ENCODE measurements at regions not wholly inside any gene's neighbourhood (a gene's known extent, or its start where the extent isn't known, plus 50 kb on each side); places are given as distances from the start of the nearest gene placed in this dataset.

- Histone ChIP-seq H3K27me3 (ENCODE audit: control insufficient read depth, insufficient read depth, low read length) (no peaks in the 10 kb centered on the region), H3K9me3 (ENCODE audit: control insufficient read depth, insufficient read depth, low read length) (no peaks in the 10 kb centered on the region), H3K27ac (ENCODE audit: low read depth, low read length) (no peak overlapping the region), H3K4me3 (ENCODE audit: low read depth, low read length) (no peak overlapping the region)
- CTCF ChIA-PET: no interaction called here
- TF ChIP-seq CTCF (IDR thresholded peaks at IDR 0.05; ENCODE audit: low read depth, low read length): no peak
- POLR2A ChIA-PET: no interaction called here
- DNase-seq (ENCODE audit: low read depth, low spot score): no peak
Observed at GRCh38 chr9:71306134-71306533, 184.7 kb upstream of the TRPM3 start.

DNA sequence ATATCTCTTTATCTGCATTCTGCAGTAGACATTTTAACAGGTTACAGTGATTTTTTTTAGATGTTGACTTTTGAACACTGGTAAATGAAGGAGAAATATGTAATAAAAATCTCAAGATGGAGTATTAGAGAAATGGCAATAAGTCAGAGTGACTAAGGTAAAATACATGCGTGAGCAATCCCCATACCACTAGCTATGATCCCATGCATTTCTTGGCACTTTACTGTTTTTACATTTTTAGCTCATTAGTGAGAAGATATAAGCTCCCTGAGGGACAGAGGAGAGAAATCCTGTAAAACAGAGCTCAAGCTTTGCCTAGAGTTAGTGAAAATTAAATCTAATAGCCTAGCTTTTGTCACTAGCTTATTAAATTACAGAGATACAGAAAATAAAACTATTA, 181.9 kb upstream of the TRPM3 start:
- CTCF ChIA-PET: interaction anchor here (4.1 kb wide), 1 partner anchor 18 kb away, joined by 27 read pairs; no protein-coding TSS in a partner anchor
- H3K4me3 ChIP-seq (ENCODE audit: low read depth, low read length): no peak overlapping the region
- no peak for DNase-seq (ENCODE audit: low read depth, low spot score)
- H3K27ac ChIP-seq (ENCODE audit: low read depth, low read length): no peak overlapping the region
- POLR2A ChIA-PET: no interaction called here
- H3K9me3 ChIP-seq (ENCODE audit: control insufficient read depth, insufficient read depth, low read length): no peaks in the 10 kb centered on the region
- TF ChIP-seq CTCF (IDR thresholded peaks at IDR 0.05; ENCODE audit: low read depth, low read length): no peak
- H3K27me3 ChIP-seq (ENCODE audit: control insufficient read depth, insufficient read depth, low read length): no peaks in the 10 kb centered on the region

DNA sequence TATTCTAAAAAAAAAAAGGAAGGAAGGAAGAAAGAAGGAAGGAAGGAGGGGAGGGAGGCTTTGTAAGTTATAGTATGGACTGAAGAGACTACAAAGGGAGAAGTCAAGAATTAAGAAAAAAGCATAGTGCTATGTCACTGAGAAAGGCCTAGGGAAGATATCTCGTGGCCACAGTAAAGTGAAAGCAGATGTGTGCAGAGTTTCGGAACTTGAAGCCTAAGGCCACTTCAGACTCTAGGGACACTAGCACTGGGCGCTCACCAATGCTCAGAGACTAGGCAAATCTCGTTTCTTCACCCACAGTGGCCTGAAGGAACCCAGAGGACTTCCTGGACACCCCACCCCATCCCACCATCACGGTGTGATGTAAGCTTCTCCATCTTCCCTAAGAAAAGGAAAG, 181.4 kb upstream of the TRPM3 start:
- Histone ChIP-seq H3K9me3 (ENCODE audit: control insufficient read depth, insufficient read depth, low read length) (no peaks in the 10 kb centered on the region), H3K27me3 (ENCODE audit: control insufficient read depth, insufficient read depth, low read length) (no peaks in the 10 kb centered on the region), H3K27ac (ENCODE audit: low read depth, low read length) (no peak overlapping the region), H3K4me3 (ENCODE audit: low read depth, low read length) (no peak overlapping the region)
- no peak for TF ChIP-seq CTCF (IDR thresholded peaks at IDR 0.05; ENCODE audit: low read depth, low read length)
- no peak for DNase-seq (ENCODE audit: low read depth, low spot score)
- POLR2A ChIA-PET: no interaction called here
- CTCF ChIA-PET: interaction anchor here (4.1 kb wide), 1 partner anchor 17 kb away, joined by 27 read pairs; no protein-coding TSS in a partner anchor

DNA sequence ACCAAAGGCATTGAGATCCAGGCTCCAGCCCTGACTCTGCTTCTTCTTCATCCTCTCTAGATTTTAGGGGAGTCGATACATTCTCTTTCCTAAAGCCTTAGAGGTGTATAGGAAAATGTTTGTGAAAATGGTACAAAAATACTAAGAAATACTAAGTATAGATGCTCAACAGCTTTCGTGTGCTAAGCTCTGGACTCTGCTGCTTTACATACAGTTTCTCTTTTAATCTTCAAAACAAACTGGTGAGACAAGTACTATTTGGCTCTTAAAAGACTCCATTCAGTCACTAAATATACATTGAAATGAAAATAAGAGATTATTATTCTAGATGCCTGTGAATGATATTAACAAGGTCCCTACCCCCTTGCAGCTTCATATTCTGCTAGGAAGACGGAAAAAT, 174.5 kb upstream of the TRPM3 start:
- no peak for DNase-seq (ENCODE audit: low read depth, low spot score)
- Histone ChIP-seq H3K9me3 (ENCODE audit: control insufficient read depth, insufficient read depth, low read length) (no peaks in the 10 kb centered on the region), H3K27ac (ENCODE audit: low read depth, low read length) (no peak overlapping the region), H3K4me3 (ENCODE audit: low read depth, low read length) (no peak overlapping the region), H3K27me3 (ENCODE audit: control insufficient read depth, insufficient read depth, low read length) (no peaks in the 10 kb centered on the region)
- CTCF ChIA-PET: interaction anchor here (0.7 to 3.8 kb wide), 3 partner anchors 11 to 1744 kb away, joined by 3 to 24 read pairs (median 5); no protein-coding TSS in a partner anchor
- TF ChIP-seq CTCF (IDR thresholded peaks at IDR 0.05; ENCODE audit: low read depth, low read length): no peak
- POLR2A ChIA-PET: no interaction called here

- ChIA-PET POLR2A (no interaction called here), CTCF (interaction anchor here (0.5 to 4.0 kb wide), 14 partner anchors 8 to 739 kb away, joined by 3 to 60 read pairs (median 10); no protein-coding TSS in a partner anchor)
- no peaks in the 10 kb centered on the region for H3K9me3 ChIP-seq (ENCODE audit: control insufficient read depth, insufficient read depth, low read length)
- DNase-seq (ENCODE audit: low read depth, low spot score): no peak
- no peak overlapping the region for H3K4me3 ChIP-seq (ENCODE audit: low read depth, low read length)
- no peak overlapping the region for H3K27ac ChIP-seq (ENCODE audit: low read depth, low read length)
- no peak for TF ChIP-seq CTCF (IDR thresholded peaks at IDR 0.05; ENCODE audit: low read depth, low read length)
- H3K27me3 ChIP-seq (ENCODE audit: control insufficient read depth, insufficient read depth, low read length): no peaks in the 10 kb centered on the region
Observed at GRCh38 chr9:71286146-71286545, 164.7 kb upstream of the TRPM3 start.
